Endothelial cell of umbilical vein (primary cell): ENCODE measurements at regions not wholly inside any gene's neighbourhood (a gene's known extent, or its start where the extent isn't known, plus 50 kb on each side); places are given as distances from the start of the nearest gene placed in this dataset.

Experiments used
- BruUV-seq: library from RNA; stranded (reverse); fragments of 400-500 nt; replicated peaks from 2 replicates; lab custom pipeline; 2021; lab: Mats Ljungman, UMichigan
- CTCF ChIA-PET: fragments of 300-600, 350-600 bp; sonication (Branson Sonifier 250); formaldehyde crosslinking; loops from one replicate; lab custom pipeline; 2021; ENCODE audit warnings: antibody characterized with exemption, inconsistent platforms; lab: Charles Lee
- POLR2A ChIA-PET: fragments of 300-600, 350-600 bp; sonication (Branson Sonifier 250); formaldehyde crosslinking; loops from one replicate; lab custom pipeline; 2021; ENCODE audit warnings: antibody characterized with exemption, inconsistent platforms; lab: Charles Lee
- DNase-seq: peaks from one replicate; pipeline ENCODE4 v3.0.0-alpha.2; 2011; ENCODE audit warnings: low read depth, low spot score
- FAIRE-seq: peaks from 2 replicates; lab custom pipeline; 2011; peaks lifted over from hg19 to GRCh38; lab: Jason Lieb, UNC
- H2AFZ ChIP-seq: 2 replicates; pipeline ENCODE4 v1.6.0; 2012; ENCODE audit warnings: low read depth, low read length, control low read depth, inconsistent platforms
- H3K27ac ChIP-seq: 2 replicates; pipeline ENCODE4 v1.5.1; 2011; ENCODE audit warnings: low read depth, mild to moderate bottlenecking, control low read depth, low read length, moderate library complexity; ENCODE audit not compliant: insufficient read depth
- H3K27me3 ChIP-seq, 2 experiments: 2 replicates each; pipeline versions ENCODE4 v1.6.0 to v1.6.1; 2011; ENCODE audit warnings: low read length in 2 of 2, mixed read lengths in 1 of 2; ENCODE audit not compliant: control insufficient read depth in 2 of 2, insufficient read depth in 2 of 2
- H3K36me3 ChIP-seq, 2 experiments: 2 replicates in 1 of 2; 3 replicates in 1 of 2; pipeline ENCODE4 v1.5.1; 2011; ENCODE audit warnings: low read length in 2 of 2, mild to moderate bottlenecking in 1 of 2, moderate library complexity in 1 of 2; ENCODE audit not compliant: control insufficient read depth in 2 of 2, insufficient read depth in 2 of 2; ENCODE audit errors: extremely low read depth in 1 of 2
- H3K4me1 ChIP-seq: 3 replicates; pipeline ENCODE4 v1.5.1; 2011; ENCODE audit warnings: mild to moderate bottlenecking, low read length; ENCODE audit not compliant: control insufficient read depth, insufficient read depth; ENCODE audit errors: extremely low read depth
- H3K4me2 ChIP-seq: 2 replicates; pipeline ENCODE4 v1.6.1; 2011; ENCODE audit warnings: low read length, control low read depth, mixed read lengths; ENCODE audit not compliant: insufficient read depth
- H3K4me3 ChIP-seq, 3 experiments: fragments of 200-600 bp in 1 of 3; sonication (generic), shearing (Covaris generic) in 1 of 3; replicated peaks in 1 of 3; 2 replicates each; pipeline ENCODE4 v1.5.1; 2011 to 2016; ENCODE audit warnings: control low read depth in 3 of 3, low read length in 3 of 3, mild to moderate bottlenecking in 2 of 3, inconsistent platforms in 1 of 3, low read depth in 1 of 3, moderate library complexity in 1 of 3; ENCODE audit not compliant: insufficient read depth in 1 of 3
- H3K79me2 ChIP-seq: 2 replicates; pipeline ENCODE4 v1.6.0; 2012; ENCODE audit warnings: low read length, inconsistent platforms; ENCODE audit not compliant: control insufficient read depth, insufficient read depth
- H3K9ac ChIP-seq: replicated peaks from 2 replicates; pipeline ENCODE3; 2011; ENCODE audit warnings: low read length, control low read depth; ENCODE audit not compliant: insufficient read depth; ENCODE audit errors: extremely low read depth
- H3K9me1 ChIP-seq: replicated peaks from 3 replicates; pipeline ENCODE4 v1.6.0; 2011; ENCODE audit warnings: mild to moderate bottlenecking, low read length; ENCODE audit not compliant: control insufficient read depth, insufficient read depth; ENCODE audit errors: extremely low read depth
- H3K9me3 ChIP-seq: replicated peaks from 2 replicates; pipeline ENCODE4 v1.5.1; 2012; ENCODE audit warnings: low read length, inconsistent platforms; ENCODE audit not compliant: control insufficient read depth, insufficient read depth
- H4K20me1 ChIP-seq: replicated peaks from 2 replicates; pipeline ENCODE3; 2011; ENCODE audit warnings: mild to moderate bottlenecking, low read length; ENCODE audit not compliant: control insufficient read depth, insufficient read depth; ENCODE audit errors: extremely low read depth
- GATA2 ChIP-seq: IDR thresholded peaks from 2 replicates; pipeline ENCODE4 v1.7.0; 2011; ENCODE audit warnings: low read depth, mild to moderate bottlenecking, moderate library complexity, mixed read lengths, low read length; ENCODE audit not compliant: insufficient read length, insufficient read depth
- JUN ChIP-seq: IDR thresholded peaks from 2 replicates; pipeline ENCODE4 v1.6.1; 2011; ENCODE audit warnings: borderline replicate concordance, low read depth; ENCODE audit not compliant: insufficient read length, insufficient read depth
- MAX ChIP-seq: IDR thresholded peaks from 2 replicates; pipeline ENCODE4 v1.6.1; 2011; ENCODE audit not compliant: insufficient read depth, insufficient read length
- MYC ChIP-seq: IDR thresholded peaks from one replicate; pipeline ENCODE4 v1.6.1; 2011; ENCODE audit warnings: mild to moderate bottlenecking, low read depth, low read length
- dilution Hi-C: fragments of 300-500 bp; cut with MboI; formaldehyde crosslinking; loops from one replicate; pipeline ENCODE4 v1.15.0; 2019; ENCODE audit warnings: low sequenced_read_pairs; ENCODE audit not compliant: extremely low pct_ligation_motif_present
- intact Hi-C: fragments of 100-400 bp; cut with micrococcal nuclease; formaldehyde crosslinking; loops from one replicate; pipeline ENCODE4 v1.10.0; 2022

GRCh38 chr3:110731148-110731547 lies 340.5 kb upstream of the NECTIN3 start:
- Histone ChIP-seq H3K4me1 (no peaks in the 10 kb centered on the region), H3K4me2 (no peak overlapping the region), H3K9me3 (no peaks in the 10 kb centered on the region), H3K27me3 (no peaks in the 10 kb centered on the region), H2AFZ (no peak overlapping the region), H3K27ac (no peak overlapping the region), H3K9ac (no peak overlapping the region), H3K9me1 (no peaks in the 10 kb centered on the region), H3K4me3 (no peak overlapping the region), H3K79me2 (no peaks in the 10 kb centered on the region), H3K36me3 (no peaks in the 10 kb centered on the region), H4K20me1 (no peaks in the 10 kb centered on the region)
- ChIA-PET CTCF (interaction anchor here (1.4 kb wide), 1 partner anchor 10 kb away, joined by 3 read pairs; no protein-coding TSS in a partner anchor), POLR2A (no interaction called here)
- intact Hi-C loops: no loop called here
- no TSS peak for BruUV-seq
- dilution Hi-C loops: no loop called here
- TF ChIP-seq JUN: no peak
- TF ChIP-seq MAX: no peak
- TF ChIP-seq GATA2: no peak
- TF ChIP-seq MYC: no peak
- FAIRE-seq (no peak), DNase-seq (no peak)

- DNase-seq (no peak), FAIRE-seq (no peak)
- POLR2A ChIA-PET: no interaction called here
- dilution Hi-C loops (no loop called here), intact Hi-C loops (no loop called here)
- Histone ChIP-seq H3K4me3 (no peak overlapping the region), H3K9ac (no peak overlapping the region), H3K9me3 (no peaks in the 10 kb centered on the region), H3K79me2 (no peaks in the 10 kb centered on the region), H3K27me3 (no peaks in the 10 kb centered on the region), H3K4me2 (no peak overlapping the region), H3K36me3 (no peaks in the 10 kb centered on the region), H4K20me1 (no peaks in the 10 kb centered on the region), H3K4me1 (no peaks in the 10 kb centered on the region), H3K9me1 (no peaks in the 10 kb centered on the region), H3K27ac (no peak overlapping the region), H2AFZ (no peak overlapping the region)
- no TSS peak for BruUV-seq
- CTCF ChIA-PET: interaction anchor here (1.1 kb wide), 1 partner anchor 10 kb away, joined by 4 read pairs; no protein-coding TSS in a partner anchor
- TF ChIP-seq MYC: no peak
Measured at GRCh38 chr3:110732420-110732819, 339.2 kb upstream of the NECTIN3 start.
